HT1080 (cell line): ENCODE measurements at regions not wholly inside any gene's neighbourhood (a gene's known extent, or its start where the extent isn't known, plus 50 kb on each side); places are given as distances from the start of the nearest gene placed in this dataset.

Source experiments
- DNase-seq: peaks from one replicate; pipeline ENCODE4 v3.0.0-alpha.2; 2015; ENCODE audit warnings: low read depth

- no peak for DNase-seq
Observed at GRCh38 chr13:64934569-64935362, 2295.4 kb downstream of the PCDH9 start.

- DNase-seq = no peak
Observed at GRCh38 chr13:64930636-64931035, 2299.5 kb downstream of the PCDH9 start.

GRCh38 chr13:64928696-64929499 is 2301.2 kb downstream of the PCDH9 start:
- DNase-seq = peak; percentile 84

GRCh38 chr13:64925727-64926126 is 2304.4 kb downstream of the PCDH9 start:
- no peak for DNase-seq

- DNase-seq = no peak
Observed at GRCh38 chr13:64925284-64925683, 2304.9 kb downstream of the PCDH9 start.

- DNase-seq = no peak
Observed at GRCh38 chr13:64924401-64924800, 2305.7 kb downstream of the PCDH9 start.

GRCh38 chr13:64917566-64917965 is 2312.6 kb downstream of the PCDH9 start:
- no peak for DNase-seq

GRCh38 chr13:64912141-64912540 is 2318.0 kb downstream of the PCDH9 start:
- peak; percentile 81 for DNase-seq

- no peak for DNase-seq
Observed at GRCh38 chr13:64910096-64910495, 2320.0 kb downstream of the PCDH9 start.

- no peak for DNase-seq
Observed at GRCh38 chr13:64909184-64909583, 2321.0 kb downstream of the PCDH9 start.

- no peak for DNase-seq
Observed at GRCh38 chr13:64900039-64900438, 2330.1 kb downstream of the PCDH9 start.

- no peak for DNase-seq
Observed at GRCh38 chr13:64884976-64885375, 2345.2 kb downstream of the PCDH9 start.

- DNase-seq = no peak
Observed at GRCh38 chr13:64877176-64877575, 2353.0 kb downstream of the PCDH9 start.

GRCh38 chr13:64871742-64872141 is 2358.4 kb downstream of the PCDH9 start:
- DNase-seq = no peak

- DNase-seq = no peak
Observed at GRCh38 chr13:64869539-64869938, 2360.6 kb downstream of the PCDH9 start.

- no peak for DNase-seq
Observed at GRCh38 chr13:64867856-64868255, 2362.3 kb downstream of the PCDH9 start.

- DNase-seq = no peak
Observed at GRCh38 chr13:64866331-64866730, 2363.8 kb downstream of the PCDH9 start.

GRCh38 chr13:64855506-64855905 is 2374.6 kb downstream of the PCDH9 start:
- DNase-seq = peak; percentile 28

GRCh38 chr13:64850017-64850416 is 2380.1 kb downstream of the PCDH9 start:
- no peak for DNase-seq

GRCh38 chr13:64849196-64849595 is 2380.9 kb downstream of the PCDH9 start:
- no peak for DNase-seq

- DNase-seq = no peak
Observed at GRCh38 chr13:64847767-64848166, 2382.4 kb downstream of the PCDH9 start.

GRCh38 chr13:64845110-64845509 is 2385.0 kb downstream of the PCDH9 start:
- no peak for DNase-seq

GRCh38 chr13:64819081-64819480 is 2411.1 kb downstream of the PCDH9 start:
- no peak for DNase-seq
